ES-I3 (cell line): ENCODE measurements at regions not wholly inside any gene's neighbourhood (a gene's known extent, or its start where the extent isn't known, plus 50 kb on each side); places are given as distances from the start of the nearest gene placed in this dataset.
"Not testable (repeated sequence)": the region's sequence is repeated elsewhere in the genome, so short reads cannot be mapped to it uniquely, and the experiment has no call there.

Experiments used
- H3K36me3 ChIP-seq: 2 replicates; pipeline ENCODE4 v1.6.1; 2013; ENCODE audit warnings: mild to moderate bottlenecking, low read length, control low read depth, moderate library complexity; ENCODE audit not compliant: insufficient read depth
- H3K4me1 ChIP-seq: 2 replicates; pipeline ENCODE4 v1.6.1; 2013; ENCODE audit warnings: mild to moderate bottlenecking, control low read depth, low read length; ENCODE audit not compliant: insufficient read depth
- H3K9ac ChIP-seq: 2 replicates; pipeline ENCODE4 v1.6.1; 2013; ENCODE audit warnings: low read depth, mild to moderate bottlenecking, low read length, moderate library complexity
- H3K9me3 ChIP-seq: 2 replicates; pipeline ENCODE4 v1.6.1; 2013; ENCODE audit warnings: mild to moderate bottlenecking, low read length, moderate library complexity; ENCODE audit not compliant: control insufficient read depth, insufficient read depth

DNA sequence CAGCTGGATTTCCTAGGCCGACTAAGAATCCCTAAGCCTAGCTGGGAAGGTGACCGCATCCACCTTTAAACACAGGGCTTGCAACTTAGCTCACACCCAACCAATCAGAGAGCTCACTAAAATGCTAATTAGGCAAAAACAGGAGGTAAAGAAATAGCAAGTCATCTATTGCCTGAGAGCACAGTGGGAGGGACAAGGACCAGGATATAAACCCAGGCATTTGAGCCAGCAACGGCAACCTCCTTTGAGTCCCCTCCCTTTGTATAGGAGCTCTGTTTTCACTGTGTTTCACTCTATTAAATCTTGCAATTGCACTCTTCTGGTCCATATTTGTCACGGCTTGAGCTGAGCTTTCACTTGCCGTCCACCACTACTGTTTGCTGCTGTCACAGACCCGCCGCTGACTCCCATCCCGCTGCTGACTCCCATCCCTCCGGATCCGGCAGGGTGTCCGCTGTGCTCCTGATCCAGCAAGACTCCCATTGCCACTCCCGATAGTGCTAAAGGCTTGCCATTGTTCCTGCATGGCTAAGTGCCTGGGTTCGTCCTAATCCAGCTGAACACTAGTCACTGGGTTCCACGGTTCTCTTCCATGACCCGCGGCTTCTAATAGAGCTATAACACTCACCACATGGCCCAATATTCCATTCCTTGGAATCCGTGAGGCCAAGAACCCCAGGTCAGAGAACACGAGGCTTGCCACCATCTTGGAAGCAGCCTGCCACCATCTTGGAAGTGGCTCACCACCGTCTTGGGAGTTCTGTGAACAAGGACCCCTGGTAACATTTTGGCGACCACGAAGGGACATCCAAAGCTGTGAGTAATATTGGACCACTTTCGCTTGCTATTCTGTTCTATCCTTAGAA lies 885.8 kb upstream of the ATXN8OS start:
- H3K4me1 ChIP-seq, H3K9ac ChIP-seq: not testable (repeated sequence)

DNA sequence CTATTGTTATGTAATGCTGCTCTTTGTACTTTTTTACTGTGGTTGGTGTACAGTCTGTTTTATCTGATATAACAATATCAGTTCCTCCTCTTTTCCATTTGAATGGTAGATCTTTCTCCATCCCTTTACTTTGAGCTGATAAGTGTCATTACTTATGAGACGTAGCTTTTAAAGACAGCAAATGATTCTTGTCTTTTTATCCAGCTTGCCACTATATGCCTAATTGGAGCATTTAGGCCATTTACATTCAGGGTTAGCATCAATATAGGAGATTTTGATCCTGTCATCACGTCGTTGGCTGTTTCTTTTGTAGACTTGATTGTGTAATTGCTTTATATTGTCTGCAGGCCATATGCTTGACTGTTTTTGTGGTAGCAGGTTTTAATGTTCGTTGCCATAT lies 894.2 kb upstream of the ATXN8OS start:
- Histone ChIP-seq H3K36me3 (no peaks in the 10 kb centered on the region), H3K4me1 (no peaks in the 10 kb centered on the region; the same call in 1 of the 2 replicates), H3K9me3 (no peaks in the 10 kb centered on the region; the same call in 1 of the 2 replicates), H3K9ac (no peak overlapping the region)

More for the DNA sequence above, 885.8 kb upstream of the ATXN8OS start:
- H3K36me3 ChIP-seq, H3K9me3 ChIP-seq: not testable (repeated sequence)

DNA sequence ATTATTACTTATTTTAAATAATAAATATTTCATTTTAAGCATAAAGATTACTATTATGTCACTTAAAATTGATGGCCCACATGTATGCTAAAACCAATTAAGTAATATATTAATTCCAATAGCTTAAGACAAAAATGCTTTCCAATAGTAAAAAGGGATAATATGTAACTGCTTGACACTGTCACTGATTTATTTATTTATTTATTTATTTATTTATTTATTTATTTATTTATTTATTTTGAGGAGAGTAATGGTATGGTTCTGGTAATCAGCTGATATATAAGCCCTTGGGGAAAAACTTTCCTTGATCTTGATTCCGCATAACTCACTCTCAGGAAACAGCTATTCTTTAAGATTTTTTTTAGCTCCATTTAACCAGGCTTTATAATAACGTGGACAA lies 903.0 kb upstream of the ATXN8OS start:
- Histone ChIP-seq H3K9me3 (no peaks in the 10 kb centered on the region), H3K36me3 (no peaks in the 10 kb centered on the region), H3K4me1 (peaks cover 21% of the 10 kb centered on the region; the same call in 1 of the 2 replicates), H3K9ac (no peak overlapping the region)

DNA sequence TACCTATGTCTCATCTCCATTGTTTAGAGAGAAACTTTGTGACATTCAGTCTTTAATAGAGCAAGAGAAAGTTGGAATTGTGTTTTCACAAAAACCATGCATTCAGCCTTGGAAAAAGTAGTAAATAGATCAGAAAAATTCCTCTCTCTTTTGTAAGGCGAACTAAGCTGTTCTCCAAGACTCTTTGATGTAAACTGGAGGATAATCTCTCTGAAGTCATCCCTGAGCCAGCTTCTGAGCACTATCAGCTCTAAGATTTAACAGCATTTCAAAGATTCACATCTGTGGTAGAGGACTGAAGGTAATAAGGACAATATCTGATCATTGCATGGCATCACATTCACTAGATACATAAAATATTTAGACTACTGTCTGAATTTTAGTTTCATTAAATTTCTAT lies 904.6 kb upstream of the ATXN8OS start:
- Histone ChIP-seq H3K9me3 (no peaks in the 10 kb centered on the region), H3K4me1 (peaks cover 24% of the 10 kb centered on the region; the same call in 1 of the 2 replicates), H3K36me3 (no peaks in the 10 kb centered on the region), H3K9ac (no peak overlapping the region)

DNA sequence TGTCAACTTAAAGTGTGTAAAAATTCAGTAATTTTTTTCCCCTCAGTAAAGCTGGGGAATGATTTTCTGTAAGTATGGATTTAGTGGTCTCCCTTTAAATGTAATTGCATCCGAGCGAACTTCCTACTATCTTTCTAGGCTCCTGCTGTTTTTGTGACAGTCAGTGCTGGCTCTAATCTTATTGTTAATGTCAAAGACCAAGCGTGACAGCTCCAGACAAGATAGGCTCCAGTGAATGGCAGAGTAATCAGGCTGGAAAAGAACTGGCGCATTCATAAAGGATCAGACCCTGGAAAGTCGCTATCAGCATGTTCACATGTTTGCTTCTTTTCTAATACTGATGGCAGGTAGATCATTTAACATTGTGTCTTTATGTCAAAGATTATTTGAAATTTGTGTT lies 908.0 kb upstream of the ATXN8OS start:
- peaks cover 41% of the 10 kb centered on the region; the same call in 1 of the 2 replicates for H3K4me1 ChIP-seq
- H3K9ac ChIP-seq: no peak overlapping the region
- H3K9me3 ChIP-seq: no peaks in the 10 kb centered on the region
- no peaks in the 10 kb centered on the region for H3K36me3 ChIP-seq

DNA sequence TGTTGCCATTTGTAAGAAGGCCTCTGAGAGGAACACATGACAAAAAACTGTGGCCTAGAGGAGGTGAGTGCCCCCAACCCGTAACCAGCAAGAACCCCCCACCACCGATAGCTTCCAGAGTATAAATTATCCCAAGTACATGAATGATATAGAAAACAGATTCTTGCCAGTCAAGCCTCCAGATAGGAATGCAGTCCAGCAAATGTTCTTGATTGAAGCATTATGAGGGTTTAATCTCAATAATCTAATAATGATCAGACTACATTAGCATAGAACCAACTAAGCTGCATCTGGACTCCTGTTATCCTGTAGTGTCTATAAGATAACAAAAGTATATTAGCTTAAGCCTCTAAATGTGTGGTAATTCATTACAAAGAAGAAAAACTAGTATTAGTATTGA lies 908.9 kb upstream of the ATXN8OS start:
- no peaks in the 10 kb centered on the region for H3K9me3 ChIP-seq
- H3K4me1 ChIP-seq: peaks cover 50% of the 10 kb centered on the region; the same call in 1 of the 2 replicates
- H3K36me3 ChIP-seq: no peaks in the 10 kb centered on the region
- no peak overlapping the region for H3K9ac ChIP-seq

DNA sequence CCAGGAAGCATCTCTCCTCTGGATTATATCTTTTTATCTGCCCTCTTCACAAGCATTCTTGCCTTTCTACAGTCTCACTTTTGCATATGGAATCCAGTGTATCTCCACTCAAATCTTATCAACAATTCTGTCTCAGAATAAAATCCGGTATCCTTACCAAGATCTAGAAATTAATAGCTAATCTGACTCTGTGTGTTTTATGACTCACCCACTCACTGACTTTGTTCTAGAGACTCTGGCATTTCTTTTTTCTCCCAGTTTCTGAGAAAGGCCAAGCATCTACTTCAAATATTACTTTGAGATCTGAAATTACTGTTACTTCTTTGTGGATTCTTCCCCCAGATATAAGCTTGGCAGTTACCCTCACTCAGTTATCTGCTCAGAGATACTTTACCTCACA lies 913.5 kb upstream of the ATXN8OS start:
- H3K36me3 ChIP-seq: no peaks in the 10 kb centered on the region
- no peak overlapping the region for H3K9ac ChIP-seq
- peaks cover 28% of the 10 kb centered on the region; the same call in 1 of the 2 replicates for H3K4me1 ChIP-seq
- no peaks in the 10 kb centered on the region for H3K9me3 ChIP-seq

DNA sequence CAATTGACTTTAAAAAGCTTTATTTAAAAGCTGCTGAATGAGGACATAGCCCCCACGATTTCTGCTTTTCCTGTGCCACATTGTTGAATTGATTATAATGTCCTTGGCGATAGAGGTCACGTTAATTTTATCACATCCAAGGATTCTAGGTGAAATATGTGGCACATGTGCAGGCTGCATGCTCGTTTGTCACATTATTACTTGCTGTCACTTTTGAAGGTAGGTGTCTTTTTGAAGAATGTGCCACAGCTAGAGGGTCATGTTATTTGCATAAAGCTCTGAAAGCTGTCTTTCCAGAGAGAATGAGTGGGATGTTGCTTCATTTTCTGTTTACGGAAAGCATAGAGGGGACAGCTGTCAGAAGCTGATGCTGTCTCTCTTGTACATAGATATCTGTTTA lies 927.6 kb upstream of the ATXN8OS start:
- H3K9ac ChIP-seq: no peak overlapping the region
- no peaks in the 10 kb centered on the region for H3K9me3 ChIP-seq
- H3K36me3 ChIP-seq: no peaks in the 10 kb centered on the region
- peaks cover 3% of the 10 kb centered on the region; the same call in 1 of the 2 replicates for H3K4me1 ChIP-seq

DNA sequence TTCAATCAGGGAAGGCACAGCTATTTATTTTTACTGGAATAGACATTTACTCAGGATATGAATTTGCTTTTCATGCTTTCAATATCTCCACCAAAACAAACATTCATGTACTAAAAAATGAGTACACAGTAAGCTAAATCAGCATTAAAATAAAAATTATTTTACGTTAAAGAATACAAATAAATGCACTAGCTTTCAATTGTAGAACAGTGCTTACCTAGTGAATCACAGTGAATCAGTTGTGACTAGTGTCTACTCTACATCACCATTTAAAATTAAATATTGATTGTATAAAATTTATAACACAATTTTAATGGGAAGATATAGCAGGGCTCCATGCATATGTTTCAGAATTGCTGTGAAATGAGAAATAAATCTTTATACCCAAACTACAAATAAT lies 929.6 kb upstream of the ATXN8OS start:
- H3K9ac ChIP-seq: no peak overlapping the region
- H3K36me3 ChIP-seq: no peaks in the 10 kb centered on the region
- peaks cover 12% of the 10 kb centered on the region for H3K4me1 ChIP-seq
- no peaks in the 10 kb centered on the region for H3K9me3 ChIP-seq

DNA sequence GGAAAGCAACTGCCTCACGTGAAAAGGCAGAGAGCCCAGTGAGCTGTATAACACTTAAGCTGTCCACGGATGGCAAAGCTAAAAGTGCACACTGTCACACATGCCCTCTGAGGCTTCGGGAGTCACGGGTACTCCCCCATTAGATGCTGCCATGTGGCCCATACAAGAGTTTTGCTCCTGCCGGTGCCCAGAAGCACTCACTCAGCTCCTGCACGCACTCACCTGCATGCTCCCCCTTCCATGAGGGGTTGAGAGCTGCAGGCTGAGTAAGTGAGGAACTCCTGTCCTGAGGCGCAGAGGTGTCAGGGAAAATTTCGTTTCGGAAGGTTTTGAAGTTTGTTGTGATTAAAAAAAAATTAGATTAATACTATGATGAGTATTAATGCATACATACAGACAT lies 939.2 kb upstream of the ATXN8OS start:
- 0 out of 2 replicates have a peak, but pooled peaks cover 3% of the 10 kb centered on the region for H3K9me3 ChIP-seq
- H3K9ac ChIP-seq: no peak overlapping the region
- H3K36me3 ChIP-seq: no peaks in the 10 kb centered on the region; the same call in 1 of the 2 replicates
- H3K4me1 ChIP-seq: no peaks in the 10 kb centered on the region

DNA sequence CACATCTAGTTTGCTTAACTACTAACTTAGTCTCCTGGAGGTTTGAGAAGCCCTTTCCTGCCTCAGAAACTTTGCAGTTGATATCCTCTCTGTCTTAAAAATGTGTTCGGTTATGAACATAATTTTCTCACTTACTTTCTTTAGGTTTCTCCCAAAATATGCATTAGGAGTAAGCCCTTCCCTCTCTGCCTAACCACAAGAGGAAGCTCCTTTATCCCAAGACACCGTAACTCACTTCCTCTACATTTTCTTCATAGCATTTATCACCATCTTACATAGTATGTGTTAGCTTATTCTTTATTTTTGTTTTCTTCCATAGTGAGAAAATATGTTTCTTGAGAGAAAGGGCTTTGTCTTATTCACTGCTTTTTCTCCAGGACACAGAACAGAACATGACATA lies 952.5 kb upstream of the ATXN8OS start:
- H3K9ac ChIP-seq: no peak overlapping the region
- no peaks in the 10 kb centered on the region for H3K9me3 ChIP-seq

DNA sequence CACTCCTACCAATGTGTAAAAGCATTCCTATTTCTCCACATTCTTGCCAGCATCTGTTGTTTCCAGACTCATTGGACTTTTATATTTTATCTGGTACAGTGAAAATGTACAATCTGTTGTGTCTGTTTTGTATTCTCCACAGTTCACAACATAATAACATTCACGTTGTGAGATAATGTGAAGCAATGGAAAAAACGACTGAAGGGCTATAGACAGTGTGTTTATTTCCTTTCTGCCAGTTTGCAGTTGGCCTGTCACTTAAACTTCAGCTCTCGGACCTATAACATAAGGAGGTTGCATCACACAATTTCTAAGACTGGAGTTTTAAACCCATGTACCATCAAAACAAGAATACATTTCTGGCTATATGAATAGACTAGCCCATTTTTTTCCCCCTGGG lies 965.5 kb upstream of the ATXN8OS start:
- Histone ChIP-seq H3K9ac (no peak overlapping the region), H3K4me1 (no peaks in the 10 kb centered on the region), H3K36me3 (no peaks in the 10 kb centered on the region), H3K9me3 (no peaks in the 10 kb centered on the region)

More for the DNA sequence above, 952.5 kb upstream of the ATXN8OS start:
- H3K36me3 ChIP-seq: no peaks in the 10 kb centered on the region
- H3K4me1 ChIP-seq: no peaks in the 10 kb centered on the region

DNA sequence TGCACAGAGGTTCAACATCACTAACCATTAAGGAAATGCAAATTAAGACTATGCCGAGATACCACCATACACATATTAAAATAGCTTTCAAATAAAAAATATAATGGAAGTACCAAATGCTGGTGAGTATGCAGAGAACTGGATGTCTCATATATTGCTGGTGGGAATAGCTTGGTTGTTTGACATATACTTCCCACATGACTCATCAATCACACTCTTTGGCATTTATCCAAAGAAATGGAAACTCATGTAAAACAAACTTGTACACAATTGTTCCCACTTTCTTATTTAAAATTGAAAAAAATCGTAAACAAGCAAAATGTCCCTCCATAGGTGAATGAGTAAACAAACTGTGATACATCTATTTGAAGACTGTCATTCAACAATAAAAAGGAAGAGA lies 982.6 kb upstream of the ATXN8OS start:
- no peaks in the 10 kb centered on the region for H3K9me3 ChIP-seq
- no peak overlapping the region for H3K9ac ChIP-seq
- 0 out of 2 replicates have a peak, but pooled peaks cover 8% of the 10 kb centered on the region for H3K4me1 ChIP-seq
- no peaks in the 10 kb centered on the region for H3K36me3 ChIP-seq

DNA sequence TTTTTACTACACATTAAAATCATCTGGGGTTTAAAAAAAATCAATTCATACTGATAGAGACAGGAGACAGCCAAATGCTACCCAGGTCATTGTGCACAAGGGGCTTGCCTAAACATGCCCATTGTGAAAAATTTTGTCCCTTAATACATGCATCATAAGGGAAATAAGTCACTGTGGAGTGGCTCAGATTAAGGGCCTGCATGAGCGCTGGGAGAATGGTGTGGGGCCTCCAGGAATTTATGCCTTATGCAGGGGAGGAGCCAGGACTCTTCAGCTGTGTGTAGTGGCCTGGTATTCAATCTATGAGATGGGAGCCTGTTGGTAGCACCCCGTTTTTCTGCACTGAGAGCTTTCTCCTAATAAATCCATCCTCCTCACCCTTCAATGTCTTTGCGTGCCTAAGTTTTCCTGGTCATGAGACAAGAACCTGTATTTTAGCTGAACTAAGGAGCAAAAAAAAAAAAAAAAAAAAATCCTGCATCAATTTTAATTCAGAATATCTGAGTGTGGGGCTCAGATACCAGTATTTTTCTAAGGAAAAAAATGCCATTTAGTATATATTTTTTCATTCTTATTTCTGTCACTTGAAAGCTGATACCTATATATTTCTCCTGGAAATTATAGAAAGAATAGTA lies 997.6 kb upstream of the ATXN8OS start:
- Histone ChIP-seq H3K9ac (no peak overlapping the region), H3K9me3 (peaks cover 12% of the 10 kb centered on the region), H3K36me3 (no peaks in the 10 kb centered on the region), H3K4me1 (no peaks in the 10 kb centered on the region)

DNA sequence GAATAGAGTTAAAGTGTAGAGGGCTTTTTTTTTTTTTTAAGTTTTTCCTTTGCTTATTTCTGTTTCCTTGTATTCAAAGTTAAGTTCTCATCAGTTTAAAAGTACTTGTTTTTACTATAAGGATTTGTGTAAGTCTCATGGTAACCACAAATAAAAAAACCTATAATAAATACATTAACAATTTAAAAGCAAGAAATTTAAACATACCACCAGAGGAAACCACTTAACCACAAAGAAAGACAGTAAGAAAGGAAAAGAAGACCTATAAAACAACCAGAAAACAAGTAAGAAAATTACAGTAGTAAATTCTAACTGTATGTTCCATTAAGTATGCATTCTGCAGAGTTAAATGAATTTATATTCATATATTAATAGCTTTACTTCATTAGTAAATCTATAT lies 999.1 kb upstream of the ATXN8OS start:
- no peaks in the 10 kb centered on the region for H3K36me3 ChIP-seq
- H3K9me3 ChIP-seq: peaks cover 12% of the 10 kb centered on the region
- H3K4me1 ChIP-seq: no peaks in the 10 kb centered on the region
- H3K9ac ChIP-seq: no peak overlapping the region
